BLaER1 (cell line): ENCODE measurements at regions not wholly inside any gene's neighbourhood (a gene's known extent, or its start where the extent isn't known, plus 50 kb on each side); places are given as distances from the start of the nearest gene placed in this dataset.
"Not testable (repeated sequence)": the region's sequence is repeated elsewhere in the genome, so short reads cannot be mapped to it uniquely, and the experiment has no call there.

Source experiments
- H3K27ac ChIP-seq: shearing (Covaris generic); formaldehyde crosslinking; 2 replicates; pipeline ENCODE4 v1.8.1; 2022
- H3K27me3 ChIP-seq: shearing (Covaris generic); formaldehyde crosslinking; 2 replicates; pipeline ENCODE4 v1.8.1; 2022
- H3K36me3 ChIP-seq: shearing (Covaris generic); formaldehyde crosslinking; 2 replicates; pipeline ENCODE4 v1.8.1; 2022
- H3K4me1 ChIP-seq: shearing (Covaris generic); formaldehyde crosslinking; 2 replicates; pipeline ENCODE4 v1.8.1; 2022
- H3K4me2 ChIP-seq: shearing (Covaris generic); formaldehyde crosslinking; 2 replicates; pipeline ENCODE4 v1.8.1; 2022
- H3K4me3 ChIP-seq: shearing (Covaris generic); formaldehyde crosslinking; 2 replicates; pipeline ENCODE4 v1.8.1; 2022
- H3K9ac ChIP-seq: shearing (Covaris generic); formaldehyde crosslinking; 2 replicates; pipeline ENCODE4 v1.8.1; 2022
- H3K9me3 ChIP-seq: shearing (Covaris generic); formaldehyde crosslinking; 2 replicates; pipeline ENCODE4 v1.8.1; 2022
- H4K20me1 ChIP-seq: shearing (Covaris generic); formaldehyde crosslinking; 2 replicates; pipeline ENCODE4 v1.8.1; 2022
- Cebpa-rat ChIP-seq: shearing (Covaris generic); IDR thresholded peaks from 2 replicates; pipeline ENCODE4 v1.8.1; 2022

GRCh38 chr4:91973479-91974153, 330.1 kb upstream of the GRID2 start:
- Histone ChIP-seq H3K4me2 (no peak overlapping the region), H3K27ac (no peak overlapping the region), H3K36me3 (no peaks in the 10 kb centered on the region), H3K4me1 (no peaks in the 10 kb centered on the region), H3K27me3 (no peaks in the 10 kb centered on the region), H3K4me3 (no peak overlapping the region), H4K20me1 (no peaks in the 10 kb centered on the region), H3K9me3 (no peaks in the 10 kb centered on the region), H3K9ac (no peak overlapping the region)
- TF ChIP-seq Cebpa-rat: no peak

GRCh38 chr4:91984466-91984865, 319.3 kb upstream of the GRID2 start:
- Histone ChIP-seq H3K4me2 (no peak overlapping the region), H3K4me3 (no peak overlapping the region), H3K9ac (no peak overlapping the region), H3K4me1 (no peaks in the 10 kb centered on the region), H3K36me3 (no peaks in the 10 kb centered on the region), H3K9me3 (no peaks in the 10 kb centered on the region), H3K27me3 (no peaks in the 10 kb centered on the region), H4K20me1 (no peaks in the 10 kb centered on the region), H3K27ac (no peak overlapping the region)
- TF ChIP-seq Cebpa-rat: no peak

GRCh38 chr4:91989914-91990313, 313.9 kb upstream of the GRID2 start:
- H3K4me2 ChIP-seq: no peak overlapping the region

GRCh38 chr4:91990726-91991125, 313.0 kb upstream of the GRID2 start:
- H3K4me1 ChIP-seq: no peaks in the 10 kb centered on the region
- no peak overlapping the region for H3K9ac ChIP-seq
- no peak overlapping the region for H3K4me2 ChIP-seq
- no peaks in the 10 kb centered on the region for H4K20me1 ChIP-seq
- no peaks in the 10 kb centered on the region for H3K36me3 ChIP-seq
- no peak overlapping the region for H3K4me3 ChIP-seq
- no peak for TF ChIP-seq Cebpa-rat
- no peaks in the 10 kb centered on the region for H3K9me3 ChIP-seq
- H3K27ac ChIP-seq: no peak overlapping the region
- no peaks in the 10 kb centered on the region for H3K27me3 ChIP-seq

More at GRCh38 chr4:91989914-91990313, 313.9 kb upstream of the GRID2 start:
- Histone ChIP-seq H3K4me3 (no peak overlapping the region), H3K4me1 (no peaks in the 10 kb centered on the region), H3K36me3 (no peaks in the 10 kb centered on the region), H3K27me3 (no peaks in the 10 kb centered on the region), H3K27ac (no peak overlapping the region), H3K9me3 (no peaks in the 10 kb centered on the region), H4K20me1 (no peaks in the 10 kb centered on the region), H3K9ac (no peak overlapping the region)
- TF ChIP-seq Cebpa-rat: no peak

- no peak overlapping the region for H3K4me3 ChIP-seq
- H3K36me3 ChIP-seq: no peaks in the 10 kb centered on the region
- H3K4me2 ChIP-seq: no peak overlapping the region
- no peak overlapping the region for H3K27ac ChIP-seq
- no peaks in the 10 kb centered on the region for H3K9me3 ChIP-seq
- H4K20me1 ChIP-seq: no peaks in the 10 kb centered on the region
- no peaks in the 10 kb centered on the region for H3K4me1 ChIP-seq
- no peak for TF ChIP-seq Cebpa-rat
- H3K9ac ChIP-seq: no peak overlapping the region
- no peaks in the 10 kb centered on the region for H3K27me3 ChIP-seq
These were observed 306.7 kb upstream of the GRID2 start for GRCh38 chr4:91997045-91997444.

GRCh38 chr4:92012899-92013867, 290.6 kb upstream of the GRID2 start:
- no peak overlapping the region for H3K27ac ChIP-seq

GRCh38 chr4:92014067-92014466, 289.7 kb upstream of the GRID2 start:
- TF ChIP-seq Cebpa-rat: peak; percentile 63; the same call in 1 of the 2 replicates
- H3K4me3 ChIP-seq: no peak overlapping the region
- no peaks in the 10 kb centered on the region for H3K27me3 ChIP-seq
- H4K20me1 ChIP-seq: no peaks in the 10 kb centered on the region
- H3K36me3 ChIP-seq: no peaks in the 10 kb centered on the region
- H3K4me1 ChIP-seq: no peaks in the 10 kb centered on the region
- no peak overlapping the region for H3K27ac ChIP-seq
- 0 out of 2 replicates have a peak, but pooled peaks cover 3% of the 10 kb centered on the region for H3K9me3 ChIP-seq
- H3K4me2 ChIP-seq: no peak overlapping the region
- H3K9ac ChIP-seq: no peak overlapping the region

More at GRCh38 chr4:92012899-92013867, 290.6 kb upstream of the GRID2 start:
- Histone ChIP-seq H3K9me3 (0 out of 2 replicates have a peak, but pooled peaks cover 3% of the 10 kb centered on the region), H3K4me3 (no peak overlapping the region), H3K36me3 (no peaks in the 10 kb centered on the region), H3K4me2 (no peak overlapping the region), H4K20me1 (no peaks in the 10 kb centered on the region), H3K9ac (no peak overlapping the region), H3K4me1 (no peaks in the 10 kb centered on the region), H3K27me3 (no peaks in the 10 kb centered on the region)
- TF ChIP-seq Cebpa-rat: no peak

- Histone ChIP-seq H3K4me3 (no peak overlapping the region), H4K20me1 (no peaks in the 10 kb centered on the region)
These were observed 282.6 kb upstream of the GRID2 start for GRCh38 chr4:92021203-92021602.

GRCh38 chr4:92021788-92022187, 282.0 kb upstream of the GRID2 start:
- Histone ChIP-seq H4K20me1 (no peaks in the 10 kb centered on the region), H3K27ac (no peak overlapping the region), H3K4me3 (no peak overlapping the region), H3K9ac (no peak overlapping the region), H3K4me1 (no peaks in the 10 kb centered on the region), H3K4me2 (no peak overlapping the region), H3K36me3 (no peaks in the 10 kb centered on the region), H3K9me3 (no peaks in the 10 kb centered on the region), H3K27me3 (no peaks in the 10 kb centered on the region)
- no peak for TF ChIP-seq Cebpa-rat

More at GRCh38 chr4:92021203-92021602, 282.6 kb upstream of the GRID2 start:
- Histone ChIP-seq H3K9ac (no peak overlapping the region), H3K27ac (no peak overlapping the region), H3K27me3 (no peaks in the 10 kb centered on the region), H3K36me3 (no peaks in the 10 kb centered on the region), H3K4me2 (no peak overlapping the region), H3K4me1 (no peaks in the 10 kb centered on the region), H3K9me3 (no peaks in the 10 kb centered on the region)
- TF ChIP-seq Cebpa-rat: no peak

GRCh38 chr4:92028830-92029229, 274.9 kb upstream of the GRID2 start:
- not testable (repeated sequence) for H3K27ac ChIP-seq, H3K36me3 ChIP-seq, H3K4me1 ChIP-seq, H3K9me3 ChIP-seq, H3K27me3 ChIP-seq, H3K4me3 ChIP-seq, H3K4me2 ChIP-seq, H3K9ac ChIP-seq, H4K20me1 ChIP-seq
